Fibroblast of pulmonary artery (primary cell): ENCODE measurements at regions not wholly inside any gene's neighbourhood (a gene's known extent, or its start where the extent isn't known, plus 50 kb on each side); places are given as distances from the start of the nearest gene placed in this dataset.

Source experiments
- DNase-seq: peaks from one replicate; pipeline ENCODE4 v3.0.0-alpha.2; 2010; ENCODE audit warnings: low read depth
- H3K4me3 ChIP-seq: replicated peaks from 2 replicates; pipeline ENCODE4 v1.5.1; 2011; ENCODE audit warnings: low read depth, mild to moderate bottlenecking, control low read depth, low read length, moderate library complexity
- CTCF ChIP-seq: IDR thresholded peaks from 2 replicates; pipeline ENCODE4 v1.5.1; 2011; ENCODE audit warnings: mild to moderate bottlenecking, control low read depth, low read length, inconsistent platforms; ENCODE audit errors: missing control alignments

DNA sequence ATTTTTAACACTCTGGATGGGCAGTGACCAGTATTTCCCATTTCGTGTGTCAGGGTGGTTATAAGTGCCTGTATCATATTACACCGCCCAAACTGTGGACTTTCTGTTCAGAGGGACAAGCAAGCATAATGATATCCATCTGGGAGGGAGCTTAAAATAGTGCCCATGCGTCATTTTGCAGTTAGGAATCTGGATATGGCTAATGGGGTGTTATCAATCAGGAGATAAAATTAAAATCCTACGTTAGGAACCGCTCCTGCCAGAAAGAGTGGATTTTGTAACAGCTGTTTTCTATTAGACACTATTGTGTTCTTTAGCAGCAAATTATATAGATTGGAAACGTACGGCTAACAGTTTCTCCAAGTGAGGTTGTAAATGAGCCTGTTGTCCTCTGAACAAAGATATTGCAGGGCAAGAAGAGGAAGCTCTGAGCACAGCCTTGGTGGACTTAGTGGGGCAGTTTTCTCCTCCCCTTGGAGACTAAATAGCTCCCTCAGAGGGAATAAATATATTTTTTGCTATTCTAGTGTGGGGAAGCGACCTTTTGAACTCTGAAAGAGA, 160.4 kb downstream of the SPATA31D1 start:
- DNase-seq: peak; percentile 53
- no peak overlapping the region for H3K4me3 ChIP-seq
- no peak for TF ChIP-seq CTCF

- TF ChIP-seq CTCF: no peak
- H3K4me3 ChIP-seq: no peak overlapping the region
- no peak for DNase-seq
Observed at GRCh38 chr9:82149501-82149946, 161.0 kb downstream of the SPATA31D1 start.

DNA sequence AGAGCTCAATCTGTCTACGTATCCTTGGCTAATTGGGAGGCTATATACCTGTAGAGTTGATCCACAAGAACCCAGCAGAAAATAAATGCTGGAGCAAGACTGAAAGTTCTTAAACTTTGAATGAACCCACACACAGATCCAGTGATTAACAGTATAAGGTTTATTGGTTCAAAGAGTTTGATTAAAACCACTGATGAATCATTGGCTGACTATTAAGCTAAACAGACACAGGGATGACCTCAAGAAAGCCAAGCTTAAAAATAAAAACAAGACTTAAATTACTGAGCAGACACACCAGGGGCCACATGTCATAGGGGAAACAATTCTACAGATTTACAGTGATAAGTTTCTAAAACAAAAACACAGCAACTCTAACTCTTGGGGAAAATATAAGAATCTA, 163.6 kb downstream of the SPATA31D1 start:
- TF ChIP-seq CTCF: no peak
- DNase-seq: no peak
- H3K4me3 ChIP-seq: no peak overlapping the region

DNA sequence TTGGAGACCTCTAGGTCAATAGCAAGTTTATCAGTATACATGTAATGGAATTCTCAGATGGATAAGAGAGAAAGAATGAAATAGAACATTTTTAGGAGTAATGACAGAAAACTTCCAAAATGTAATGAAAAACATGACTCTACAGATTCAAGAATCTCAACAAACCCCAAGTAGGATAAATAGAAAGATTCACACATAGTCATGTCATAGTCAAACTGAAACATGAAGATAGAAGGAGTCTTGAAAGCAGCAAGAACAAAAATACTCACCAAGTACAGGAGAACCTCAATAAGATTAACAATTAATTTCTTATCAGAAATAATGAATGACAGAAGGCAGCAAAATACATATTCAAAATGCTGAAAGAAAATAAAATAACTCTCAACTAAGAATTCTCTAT, 164.5 kb downstream of the SPATA31D1 start:
- no peak overlapping the region for H3K4me3 ChIP-seq
- no peak for TF ChIP-seq CTCF
- no peak for DNase-seq

DNA sequence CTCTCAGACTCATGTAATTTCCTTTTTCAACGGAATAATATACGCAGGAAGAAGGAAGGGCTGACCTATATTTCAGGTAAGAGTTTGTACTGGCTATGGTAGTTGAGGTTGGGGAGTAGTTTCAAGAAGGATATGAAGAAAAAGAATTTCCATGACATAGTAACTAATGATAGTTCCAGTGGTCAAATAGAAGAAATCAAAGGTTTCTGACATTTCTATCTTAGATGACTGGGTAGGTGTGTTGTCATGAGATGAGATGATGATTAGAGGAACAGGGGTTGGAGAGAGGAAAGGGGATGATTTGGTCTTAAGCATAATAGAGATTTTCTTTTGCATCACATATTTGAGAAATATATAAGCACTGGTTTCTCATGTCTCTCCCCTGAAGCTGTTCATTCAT, 166.0 kb downstream of the SPATA31D1 start:
- no peak overlapping the region for H3K4me3 ChIP-seq
- no peak for DNase-seq
- TF ChIP-seq CTCF: no peak

DNA sequence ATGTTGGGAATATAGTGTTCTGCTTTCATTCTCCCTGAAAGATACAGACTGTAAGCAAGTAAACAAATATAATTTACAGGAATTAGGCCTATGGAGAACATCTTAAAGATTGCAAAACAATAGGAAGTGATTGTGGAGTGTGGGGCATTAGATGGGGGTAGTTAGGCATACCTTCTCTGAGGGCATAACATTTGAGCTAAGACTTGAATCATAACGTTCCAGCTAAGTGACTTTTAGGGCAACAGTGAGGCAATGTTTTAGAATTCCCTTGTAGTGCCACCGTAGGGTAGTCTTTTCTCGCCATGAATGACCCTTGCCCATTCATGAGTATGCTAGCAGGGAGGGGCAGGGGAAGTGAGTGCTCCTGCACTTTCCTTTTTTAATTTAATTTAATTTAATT, 173.3 kb downstream of the SPATA31D1 start:
- TF ChIP-seq CTCF: no peak
- DNase-seq: no peak
- no peak overlapping the region for H3K4me3 ChIP-seq

DNA sequence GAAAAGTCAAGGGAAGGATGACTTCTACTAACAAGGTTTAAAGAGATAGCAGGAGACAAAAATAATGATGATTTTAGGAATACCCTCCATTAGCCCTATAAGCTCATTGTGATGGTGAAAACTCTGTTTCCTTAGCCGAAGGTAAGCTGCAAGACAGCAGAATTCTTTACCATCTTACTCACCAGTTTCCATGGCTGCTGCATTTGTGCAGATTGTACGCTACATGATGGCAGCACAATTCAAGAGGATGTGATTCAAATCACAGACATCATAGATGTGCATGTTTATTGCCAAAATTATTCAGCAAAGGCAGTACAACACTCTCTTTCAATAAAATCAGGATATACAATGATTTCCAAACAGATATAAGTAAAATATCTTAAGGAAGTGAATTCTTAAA, 175.6 kb downstream of the SPATA31D1 start:
- TF ChIP-seq CTCF: no peak
- DNase-seq: no peak
- H3K4me3 ChIP-seq: no peak overlapping the region
